ENCODE measurements at regions not wholly inside any gene's neighbourhood (a gene's known extent, or its start where the extent isn't known, plus 50 kb on each side); places are given as distances from the start of the nearest gene placed in this dataset.

GRCh38 chr2:144161061-144161460 is 358.9 kb downstream of the ZEB2 start:
- H3K4me3 ChIP-seq (ENCODE audit: low read depth, low read length): no peak overlapping the region
- ChIA-PET POLR2A (no interaction called here), CTCF (interaction anchor here (0.6 kb wide), 1 partner anchor 8 kb away, joined by 3 read pairs; no protein-coding TSS in a partner anchor)
- DNase-seq (ENCODE audit: low read depth, low spot score): no peak
- no peak for TF ChIP-seq CTCF (IDR thresholded peaks at IDR 0.05; ENCODE audit: insufficient read depth, low read length, missing control alignments)

GRCh38 chr2:144159240-144159639 is 360.7 kb downstream of the ZEB2 start:
- H3K4me3 ChIP-seq (ENCODE audit: low read depth, low read length): no peak overlapping the region
- ChIA-PET CTCF (no interaction called here), POLR2A (no interaction called here)
- no peak for TF ChIP-seq CTCF (IDR thresholded peaks at IDR 0.05; ENCODE audit: insufficient read depth, low read length, missing control alignments)
- no peak for DNase-seq (ENCODE audit: low read depth, low spot score)

DNA sequence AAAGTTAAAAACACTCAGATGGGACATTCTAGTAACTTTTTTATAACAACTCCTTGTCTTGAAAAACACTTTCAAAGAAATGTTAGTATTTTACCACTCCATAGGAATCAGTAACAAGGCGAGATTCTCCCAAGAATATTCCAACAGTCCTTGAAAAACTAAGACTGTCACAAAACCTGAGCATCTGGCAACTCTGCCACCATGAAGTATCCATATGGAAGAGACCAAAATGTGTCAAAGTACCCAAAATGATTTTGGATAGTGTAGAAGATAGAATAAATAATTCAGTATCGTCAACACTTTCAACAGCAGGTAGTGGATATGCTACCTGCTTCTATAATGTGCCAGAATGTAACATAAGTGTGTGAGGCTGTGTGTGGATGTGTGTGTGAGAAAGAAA is 361.8 kb downstream of the ZEB2 start:
- CTCF ChIA-PET: no interaction called here
- DNase-seq (ENCODE audit: low read depth, low spot score): no peak
- H3K4me3 ChIP-seq (ENCODE audit: low read depth, low read length): no peak overlapping the region
- no peak for TF ChIP-seq CTCF (IDR thresholded peaks at IDR 0.05; ENCODE audit: insufficient read depth, low read length, missing control alignments)
- POLR2A ChIA-PET: no interaction called here

DNA sequence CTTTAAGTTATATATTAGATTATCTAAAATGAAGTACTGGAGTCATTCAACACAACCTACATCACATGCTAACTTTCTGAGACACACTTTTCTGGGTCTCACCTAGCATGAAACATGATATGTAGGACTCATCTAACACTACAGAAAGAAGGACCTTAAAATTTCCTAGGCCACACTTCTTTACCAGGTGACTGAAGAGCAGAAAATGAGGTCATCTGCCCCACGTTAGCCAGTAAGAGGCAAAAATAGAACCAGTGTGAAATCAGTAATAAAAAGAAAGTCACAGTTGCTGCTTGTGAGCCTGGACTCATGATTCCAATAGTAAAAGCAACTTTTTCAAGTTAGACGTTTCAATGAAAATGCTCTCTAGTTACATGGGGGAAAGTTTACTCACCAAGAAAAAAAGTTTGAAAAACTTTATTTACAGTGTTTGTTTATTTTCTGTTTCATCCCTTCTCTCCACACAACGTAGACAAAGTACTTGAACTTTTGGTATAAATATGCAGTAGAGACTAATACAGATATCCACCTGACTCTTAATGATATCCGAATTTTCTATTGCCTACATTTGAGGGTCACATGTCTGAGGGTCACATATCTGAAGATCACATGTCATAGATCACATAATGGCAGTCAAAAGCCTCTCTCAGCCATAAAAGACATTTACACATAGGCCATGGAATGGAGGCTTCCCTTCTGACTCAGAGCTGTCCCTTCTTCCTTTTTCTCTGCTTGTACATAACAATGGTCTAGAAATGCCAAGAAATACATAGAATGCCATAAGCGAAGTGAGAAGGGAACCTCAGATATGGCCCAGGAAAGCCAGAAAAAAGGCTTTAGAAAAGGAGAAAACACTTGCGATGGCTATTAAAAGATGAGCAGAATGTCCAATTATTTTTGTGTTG is 362.9 kb downstream of the ZEB2 start:
- TF ChIP-seq CTCF (IDR thresholded peaks at IDR 0.05; ENCODE audit: insufficient read depth, low read length, missing control alignments): no peak
- POLR2A ChIA-PET: no interaction called here

GRCh38 chr2:144154205-144154604 is 365.7 kb downstream of the ZEB2 start:
- no peak for DNase-seq (ENCODE audit: low read depth, low spot score)
- ChIA-PET CTCF (no interaction called here), POLR2A (no interaction called here)
- no peak overlapping the region for H3K4me3 ChIP-seq (ENCODE audit: low read depth, low read length)
- TF ChIP-seq CTCF (IDR thresholded peaks at IDR 0.05; ENCODE audit: insufficient read depth, low read length, missing control alignments): no peak

More for the DNA sequence above, 362.9 kb downstream of the ZEB2 start:
- DNase-seq (ENCODE audit: low read depth, low spot score): no peak
- CTCF ChIA-PET: no interaction called here
- no peak overlapping the region for H3K4me3 ChIP-seq (ENCODE audit: low read depth, low read length)

DNA sequence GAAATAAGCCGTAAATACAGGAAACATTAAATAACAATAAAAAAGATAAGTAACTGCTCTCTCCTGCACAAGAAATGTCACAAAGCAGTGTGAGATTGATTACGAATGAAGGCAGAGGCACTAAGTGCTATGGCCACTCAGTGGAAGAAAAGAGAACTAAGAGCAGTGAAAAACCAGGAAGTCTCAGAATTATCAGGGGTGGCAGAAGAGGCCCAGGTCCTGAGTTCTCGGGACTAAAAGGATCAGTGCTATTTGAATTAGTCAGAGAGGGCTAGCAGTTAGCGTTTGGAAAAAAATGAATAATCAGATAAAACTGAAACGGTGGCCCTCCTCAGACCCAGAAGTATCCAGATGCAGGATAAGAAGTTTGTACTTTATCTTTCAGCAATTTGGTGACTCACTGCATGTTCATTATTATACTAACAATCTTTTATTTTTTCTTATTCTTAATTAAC is 367.1 kb downstream of the ZEB2 start:
- TF ChIP-seq CTCF (IDR thresholded peaks at IDR 0.05; ENCODE audit: insufficient read depth, low read length, missing control alignments): no peak
- DNase-seq (ENCODE audit: low read depth, low spot score): peak; percentile 19
- ChIA-PET POLR2A (no interaction called here), CTCF (no interaction called here)
- H3K4me3 ChIP-seq (ENCODE audit: low read depth, low read length): no peak overlapping the region

Data from AG04449 (cell line).